Trophoblast cell (in vitro differentiated cells and primary cell): ENCODE measurements at regions not wholly inside any gene's neighbourhood (a gene's known extent, or its start where the extent isn't known, plus 50 kb on each side); places are given as distances from the start of the nearest gene placed in this dataset.

Experiments used
- DNase-seq, 2 donors: peaks; one replicate each; pipeline ENCODE4 v3.0.0-alpha.2; 2016
- H2AFZ ChIP-seq: 2 replicates; pipeline ENCODE4 v1.6.1; 2013; ENCODE audit warnings: low read length, moderate library complexity, mild to moderate bottlenecking; ENCODE audit not compliant: insufficient read depth, poor library complexity
- H2AK5ac ChIP-seq: 2 replicates; pipeline ENCODE4 v1.6.1; 2013; ENCODE audit warnings: mild to moderate bottlenecking, low read length
- H2BK120ac ChIP-seq: 2 replicates; pipeline ENCODE4 v1.6.1; 2013; ENCODE audit warnings: low read length, mild to moderate bottlenecking, moderate library complexity; ENCODE audit not compliant: insufficient read depth, poor library complexity
- H2BK12ac ChIP-seq: 2 replicates; pipeline ENCODE4 v1.6.1; 2013; ENCODE audit warnings: mild to moderate bottlenecking, low read length, moderate library complexity
- H2BK5ac ChIP-seq: 2 replicates; pipeline ENCODE4 v1.6.1; 2013; ENCODE audit warnings: low read length, low read depth, moderate library complexity, mild to moderate bottlenecking; ENCODE audit not compliant: poor library complexity
- H3K14ac ChIP-seq: 2 replicates; pipeline ENCODE4 v1.6.1; 2013; ENCODE audit warnings: mild to moderate bottlenecking, low read length
- H3K18ac ChIP-seq: 2 replicates; pipeline ENCODE4 v1.6.1; 2013; ENCODE audit warnings: mild to moderate bottlenecking, low read length
- H3K23ac ChIP-seq: 2 replicates; pipeline ENCODE4 v1.6.1; 2013; ENCODE audit warnings: low read length
- H3K27ac ChIP-seq: 2 replicates; pipeline ENCODE4 v1.5.1; 2013; ENCODE audit warnings: low read depth, mild to moderate bottlenecking, inconsistent platforms, low read length, moderate library complexity
- H3K27me3 ChIP-seq: 2 replicates; pipeline ENCODE4 v1.6.1; 2013; ENCODE audit warnings: inconsistent platforms, mild to moderate bottlenecking, low read length, moderate library complexity; ENCODE audit not compliant: insufficient read depth
- H3K36me3 ChIP-seq, 2 experiments: 1 replicate in 1 of 2; 2 replicates in 1 of 2; pipeline ENCODE4 v1.6.1; 2013; ENCODE audit warnings: low read length in 2 of 2, mild to moderate bottlenecking in 2 of 2, moderate library complexity in 1 of 2; ENCODE audit not compliant: insufficient read depth in 2 of 2, control insufficient read depth in 1 of 2
- H3K4ac ChIP-seq: 2 replicates; pipeline ENCODE4 v1.6.1; 2013; ENCODE audit warnings: low read depth, mild to moderate bottlenecking, low read length, moderate library complexity
- H3K4me1 ChIP-seq, 2 experiments: 1 replicate in 1 of 2; 2 replicates in 1 of 2; pipeline ENCODE4 v1.6.1; 2013; ENCODE audit warnings: low read length in 2 of 2, mild to moderate bottlenecking in 2 of 2, moderate library complexity in 1 of 2; ENCODE audit not compliant: insufficient read depth in 2 of 2, control insufficient read depth in 1 of 2
- H3K4me2 ChIP-seq: 2 replicates; pipeline ENCODE4 v1.6.1; 2013; ENCODE audit warnings: inconsistent platforms, mild to moderate bottlenecking, low read length, moderate library complexity
- H3K4me3 ChIP-seq: 2 replicates; pipeline ENCODE4 v1.5.1; 2013; ENCODE audit warnings: mild to moderate bottlenecking, low read depth, low read length, inconsistent platforms
- H3K79me1 ChIP-seq: one replicate; pipeline ENCODE4 v1.6.1; 2013; ENCODE audit warnings: low read length
- H3K79me2 ChIP-seq: 2 replicates; pipeline ENCODE4 v1.6.1; 2013; ENCODE audit warnings: low read length, mild to moderate bottlenecking; ENCODE audit not compliant: control insufficient read depth, insufficient read depth, poor library complexity
- H3K9ac ChIP-seq: 2 replicates; pipeline ENCODE4 v1.6.1; 2013; ENCODE audit warnings: mild to moderate bottlenecking, low read length
- H3K9me3 ChIP-seq: 2 replicates; pipeline ENCODE4 v1.6.1; 2013; ENCODE audit warnings: low read depth, mild to moderate bottlenecking, control low read depth, inconsistent platforms, low read length; ENCODE audit not compliant: insufficient read depth
- H4K12ac ChIP-seq: 2 replicates; pipeline ENCODE4 v1.6.1; 2013; ENCODE audit warnings: low read depth, mild to moderate bottlenecking, low read length, moderate library complexity
- H4K8ac ChIP-seq: 2 replicates; pipeline ENCODE4 v1.6.1; 2013; ENCODE audit warnings: low read depth, mild to moderate bottlenecking, low read length, moderate library complexity
- H4K91ac ChIP-seq: one replicate; pipeline ENCODE4 v1.6.1; 2013; ENCODE audit warnings: low read depth, mild to moderate bottlenecking, low read length, moderate library complexity
- WGBS: extraction: QIAGEN DNeasy Blood & Tissue Kit; methylation state at CpG from one replicate; pipeline ENCODE4 v1.1.7; 2013; ENCODE audit warnings: missing lambda C conversion rate; ENCODE audit not compliant: insufficient read length, insufficient coverage; ENCODE audit errors: extremely low coverage; 5-methylcytosine and 5-hydroxymethylcytosine counted together

DNA sequence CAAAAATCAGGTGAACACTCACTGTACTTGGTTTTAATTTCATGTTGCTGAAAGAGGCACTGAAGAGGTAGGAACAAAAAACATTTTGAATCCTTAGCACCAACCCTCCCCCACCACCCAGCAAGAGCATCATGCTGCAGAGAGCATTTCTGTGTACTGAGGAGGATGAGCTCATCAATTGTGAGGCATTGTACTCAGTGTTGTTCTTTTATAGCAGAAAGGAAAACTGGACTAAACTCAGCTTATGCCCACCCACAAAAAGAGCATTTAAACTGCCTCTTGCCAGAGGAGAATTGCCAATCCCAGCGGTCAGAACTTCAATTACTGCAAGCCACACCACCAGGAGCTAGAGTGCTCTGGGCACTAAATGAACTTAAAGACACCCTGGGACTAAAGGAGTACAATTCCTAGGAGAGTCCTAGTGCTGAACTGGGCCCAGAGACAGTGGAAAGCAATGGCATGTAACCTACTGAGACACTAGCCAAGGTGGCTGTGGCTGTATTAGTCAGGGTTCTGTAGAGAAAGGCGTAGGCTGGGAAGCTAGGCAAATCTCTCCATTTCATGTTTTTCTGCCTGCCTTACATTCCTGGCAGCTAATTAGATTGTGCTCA is 280.7 kb upstream of the KLHL4 start:
- Histone ChIP-seq H3K4me2 (no peak overlapping the region), H3K9me3 (no peaks in the 10 kb centered on the region), H3K4ac (no peak overlapping the region), H3K23ac (no peak overlapping the region), H3K14ac (no peak overlapping the region), H4K91ac (no peak overlapping the region), H2BK120ac (no peak overlapping the region), H2BK12ac (no peak overlapping the region), H3K36me3 (no peaks in the 10 kb centered on the region), H3K79me1 (no peaks in the 10 kb centered on the region), H3K4me3 (no peak overlapping the region), H3K4me1 (no peaks in the 10 kb centered on the region), H3K79me2 (no peaks in the 10 kb centered on the region), H4K12ac (no peak overlapping the region), H2AK5ac (no peak overlapping the region), H3K9ac (no peak overlapping the region), H2BK5ac (no peak overlapping the region), H4K8ac (no peak overlapping the region), H3K18ac (no peak overlapping the region), H3K27ac (no peak overlapping the region), H2AFZ (no peak overlapping the region), H3K27me3 (no peaks in the 10 kb centered on the region)
- no CpG with 5 or more reads among the region's 2 CpGs for WGBS
- no peak for DNase-seq

GRCh38 chrX:87265518-87265917 is 252.1 kb upstream of the KLHL4 start:
- H3K27ac ChIP-seq, result no peak overlapping the region

DNA sequence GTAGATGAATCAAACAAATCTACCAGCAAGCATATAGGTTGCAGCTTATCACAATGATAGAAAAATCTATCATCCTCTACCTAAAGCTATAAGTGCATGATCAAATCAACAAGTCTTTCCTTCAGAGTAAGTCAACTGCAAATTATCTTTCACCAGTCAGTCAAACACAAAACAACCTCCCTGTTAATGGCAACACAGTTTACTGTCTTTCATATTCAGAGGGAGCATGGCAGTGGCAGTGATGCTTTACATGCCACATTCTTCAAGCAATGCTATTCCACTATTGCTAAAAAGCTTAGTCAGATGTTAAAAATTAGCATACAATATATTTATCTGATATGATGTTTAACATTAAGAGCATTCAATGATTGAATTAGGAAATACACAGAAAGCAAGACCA is 245.1 kb upstream of the KLHL4 start:
- DNase-seq, result no peak

More at GRCh38 chrX:87265518-87265917, 252.1 kb upstream of the KLHL4 start:
- DNase-seq, result no peak
- Histone ChIP-seq H3K4me1 (no peaks in the 10 kb centered on the region), H4K91ac (peak overlapping the region; percentile 37), H2AFZ (no peak overlapping the region), H3K4ac (no peak overlapping the region), H3K27me3 (no peaks in the 10 kb centered on the region), H3K36me3 (no peaks in the 10 kb centered on the region), H3K23ac (no peak overlapping the region), H3K9ac (no peak overlapping the region), H4K8ac (no peak overlapping the region), H3K4me2 (no peak overlapping the region), H3K18ac (no peak overlapping the region), H3K79me1 (no peaks in the 10 kb centered on the region), H4K12ac (no peak overlapping the region), H2BK120ac (no peak overlapping the region), H2BK12ac (no peak overlapping the region), H3K9me3 (no peaks in the 10 kb centered on the region), H2BK5ac (no peak overlapping the region), H2AK5ac (no peak overlapping the region), H3K4me3 (no peak overlapping the region), H3K14ac (no peak overlapping the region), H3K79me2 (no peaks in the 10 kb centered on the region)
- no CpG with 5 or more reads among the region's 5 CpGs for WGBS

GRCh38 chrX:87299563-87300160 is 217.9 kb upstream of the KLHL4 start:
- no peak overlapping the region for H4K91ac ChIP-seq
- H3K4me1 ChIP-seq, result no peaks in the 10 kb centered on the region
- WGBS, result no CpG with 5 or more reads among the region's 4 CpGs
- no peak overlapping the region for H3K14ac ChIP-seq
- no peak overlapping the region for H2BK5ac ChIP-seq
- no peak overlapping the region for H3K18ac ChIP-seq
- H3K4ac ChIP-seq, result no peak overlapping the region
- peak in 1 of 2 donors; percentile 49 for DNase-seq
- H3K79me2 ChIP-seq, result no peaks in the 10 kb centered on the region
- no peak overlapping the region for H3K4me2 ChIP-seq
- no peak overlapping the region for H3K4me3 ChIP-seq
- no peak overlapping the region for H4K12ac ChIP-seq
- H3K79me1 ChIP-seq, result no peaks in the 10 kb centered on the region
- no peak overlapping the region for H2AFZ ChIP-seq
- H3K23ac ChIP-seq, result no peak overlapping the region
- H3K9me3 ChIP-seq, result no peaks in the 10 kb centered on the region
- H4K8ac ChIP-seq, result no peak overlapping the region
- H3K27me3 ChIP-seq, result no peaks in the 10 kb centered on the region
- H3K27ac ChIP-seq, result no peak overlapping the region
- no peak overlapping the region for H2BK120ac ChIP-seq
- H3K36me3 ChIP-seq, result no peaks in the 10 kb centered on the region
- H2AK5ac ChIP-seq, result no peak overlapping the region
- no peak overlapping the region for H2BK12ac ChIP-seq
- H3K9ac ChIP-seq, result no peak overlapping the region

More for the DNA sequence above, 245.1 kb upstream of the KLHL4 start:
- Histone ChIP-seq H3K23ac (no peak overlapping the region), H3K4me2 (no peak overlapping the region), H3K27ac (no peak overlapping the region), H2AFZ (no peak overlapping the region), H3K4me3 (no peak overlapping the region), H3K79me2 (no peaks in the 10 kb centered on the region), H2BK120ac (no peak overlapping the region), H2AK5ac (no peak overlapping the region), H3K18ac (no peak overlapping the region), H3K9ac (no peak overlapping the region), H2BK5ac (no peak overlapping the region), H3K14ac (no peak overlapping the region), H3K4me1 (no peaks in the 10 kb centered on the region), H3K4ac (no peak overlapping the region), H2BK12ac (no peak overlapping the region), H3K27me3 (no peaks in the 10 kb centered on the region), H4K12ac (no peak overlapping the region), H3K9me3 (no peaks in the 10 kb centered on the region), H3K36me3 (no peaks in the 10 kb centered on the region), H4K91ac (no peak overlapping the region), H4K8ac (no peak overlapping the region), H3K79me1 (no peaks in the 10 kb centered on the region)
